ENCODE measurements at regions not wholly inside any gene's neighbourhood (a gene's known extent, or its start where the extent isn't known, plus 50 kb on each side); places are given as distances from the start of the nearest gene placed in this dataset.

- FAIRE-seq = no peak
These were observed 448.9 kb downstream of the KCTD8 start for GRCh38 chr4:43999669-44000068.

DNA sequence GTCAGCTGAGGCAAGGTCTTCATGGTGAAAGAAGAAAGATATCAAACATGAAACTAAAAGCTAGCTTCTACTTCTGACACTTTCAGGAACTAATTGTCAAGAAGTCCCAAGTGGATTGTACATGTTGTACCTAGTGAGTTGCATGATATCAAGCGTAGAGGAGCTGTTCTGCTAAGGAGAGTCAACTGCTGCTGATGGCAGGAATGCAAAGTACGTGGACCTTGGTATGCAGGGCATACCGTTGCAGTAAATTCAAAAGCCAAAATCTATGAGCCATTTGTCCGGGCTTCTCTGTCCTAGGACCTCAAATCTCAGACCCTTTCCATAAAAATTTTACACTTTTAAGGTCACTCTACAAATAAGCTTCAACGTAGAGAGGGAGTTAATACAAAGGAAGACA is 446.2 kb downstream of the KCTD8 start:
- no peak for FAIRE-seq

DNA sequence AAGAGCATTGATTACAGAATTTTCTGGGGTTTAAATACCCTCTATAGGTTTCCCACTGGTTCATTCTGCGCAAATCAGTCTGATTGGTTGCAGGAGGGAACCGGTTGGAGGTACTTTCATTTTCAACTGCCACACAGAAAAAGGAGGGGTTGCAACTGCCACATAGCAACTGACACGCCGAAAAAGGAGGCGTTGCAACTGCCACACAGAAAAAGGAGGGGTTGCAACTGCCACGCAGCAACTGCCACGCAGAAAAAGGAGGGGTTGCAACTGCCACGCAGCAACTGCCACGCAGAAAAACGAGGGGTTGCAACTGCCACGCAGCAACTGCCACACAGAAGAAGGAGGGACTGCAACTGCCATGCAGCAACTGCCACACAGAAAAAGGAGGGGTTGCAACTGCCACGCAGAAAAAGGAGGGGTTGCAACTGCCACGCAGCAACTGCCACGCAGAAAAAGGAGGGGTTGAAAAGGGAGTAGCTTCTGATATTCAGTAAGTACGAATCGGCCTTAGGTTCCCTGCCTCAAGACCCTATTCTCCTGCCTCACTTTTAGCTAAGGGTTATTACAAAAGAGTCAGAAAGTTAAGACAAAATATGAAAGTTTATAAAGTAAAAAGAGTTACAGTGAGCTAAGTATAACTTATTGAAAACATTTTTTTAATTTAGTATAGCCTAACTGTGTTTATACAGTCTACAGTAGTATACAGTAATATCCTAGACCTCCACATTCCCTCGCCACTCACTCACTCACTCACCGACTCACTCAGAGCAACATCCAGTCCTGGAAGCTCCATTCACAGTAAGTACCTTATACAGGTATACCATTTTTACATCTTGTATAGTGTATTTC is 431.8 kb downstream of the KCTD8 start:
- no peak for FAIRE-seq

DNA sequence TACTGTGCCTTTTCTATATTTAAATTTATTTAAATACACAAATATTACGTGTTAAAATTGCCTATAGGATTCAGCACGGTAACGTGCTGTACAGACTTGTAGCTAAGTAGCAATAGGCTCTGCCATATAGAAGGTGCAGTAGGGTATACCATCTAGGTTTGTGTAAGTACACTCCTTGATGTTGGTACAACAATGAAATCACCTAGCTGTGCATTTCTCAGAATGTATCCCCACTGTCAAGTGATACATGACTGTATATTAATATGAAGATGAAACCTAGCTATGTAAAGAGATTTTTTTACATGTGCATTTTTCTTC is 431.2 kb downstream of the KCTD8 start:
- no peak for FAIRE-seq

DNA sequence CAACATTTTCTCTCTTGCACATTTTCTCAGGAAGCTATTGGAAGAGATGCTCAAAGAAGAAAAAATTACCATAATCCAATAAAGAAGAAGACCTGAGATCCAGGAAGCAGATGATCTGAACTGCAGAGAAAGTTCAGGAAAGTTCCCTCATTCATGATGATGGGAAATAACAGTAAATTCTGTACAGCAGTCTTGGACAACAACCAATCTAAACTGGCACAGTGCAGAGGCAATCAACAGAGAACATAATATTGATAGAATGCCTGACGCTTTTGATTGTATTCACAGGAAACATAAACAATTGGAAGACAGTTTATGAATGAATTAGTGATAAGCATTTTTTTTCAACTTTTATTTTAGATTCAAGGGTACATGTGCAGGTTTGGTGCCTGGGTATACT is 428.9 kb downstream of the KCTD8 start:
- FAIRE-seq = no peak

- no peak for FAIRE-seq
These were observed 423.1 kb downstream of the KCTD8 start for GRCh38 chr4:44025376-44026020.

GRCh38 chr4:44038811-44039210 is 409.8 kb downstream of the KCTD8 start:
- no peak for FAIRE-seq

DNA sequence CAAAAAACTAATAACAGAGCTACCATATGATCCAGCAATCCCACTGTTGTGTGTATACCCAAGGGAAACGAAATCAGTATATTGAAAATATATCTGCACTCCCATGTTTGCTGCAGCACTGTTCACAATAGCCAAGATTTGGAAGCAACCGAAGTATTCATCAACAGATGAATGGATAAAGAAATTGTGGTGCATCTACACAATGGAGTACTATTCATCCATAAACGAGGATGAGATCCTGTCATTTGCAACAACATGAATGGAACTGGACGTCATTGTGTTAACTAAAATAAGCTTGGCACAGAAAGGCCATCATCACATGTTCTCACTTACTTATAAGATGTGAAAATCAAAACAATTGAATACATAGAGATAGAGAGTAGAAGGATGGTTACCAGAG is 402.1 kb downstream of the KCTD8 start:
- no peak for FAIRE-seq

- FAIRE-seq = no peak
These were observed 391.9 kb downstream of the KCTD8 start for GRCh38 chr4:44056721-44057151.

GRCh38 chr4:44070843-44071242 is 377.8 kb downstream of the KCTD8 start:
- FAIRE-seq = no peak

DNA sequence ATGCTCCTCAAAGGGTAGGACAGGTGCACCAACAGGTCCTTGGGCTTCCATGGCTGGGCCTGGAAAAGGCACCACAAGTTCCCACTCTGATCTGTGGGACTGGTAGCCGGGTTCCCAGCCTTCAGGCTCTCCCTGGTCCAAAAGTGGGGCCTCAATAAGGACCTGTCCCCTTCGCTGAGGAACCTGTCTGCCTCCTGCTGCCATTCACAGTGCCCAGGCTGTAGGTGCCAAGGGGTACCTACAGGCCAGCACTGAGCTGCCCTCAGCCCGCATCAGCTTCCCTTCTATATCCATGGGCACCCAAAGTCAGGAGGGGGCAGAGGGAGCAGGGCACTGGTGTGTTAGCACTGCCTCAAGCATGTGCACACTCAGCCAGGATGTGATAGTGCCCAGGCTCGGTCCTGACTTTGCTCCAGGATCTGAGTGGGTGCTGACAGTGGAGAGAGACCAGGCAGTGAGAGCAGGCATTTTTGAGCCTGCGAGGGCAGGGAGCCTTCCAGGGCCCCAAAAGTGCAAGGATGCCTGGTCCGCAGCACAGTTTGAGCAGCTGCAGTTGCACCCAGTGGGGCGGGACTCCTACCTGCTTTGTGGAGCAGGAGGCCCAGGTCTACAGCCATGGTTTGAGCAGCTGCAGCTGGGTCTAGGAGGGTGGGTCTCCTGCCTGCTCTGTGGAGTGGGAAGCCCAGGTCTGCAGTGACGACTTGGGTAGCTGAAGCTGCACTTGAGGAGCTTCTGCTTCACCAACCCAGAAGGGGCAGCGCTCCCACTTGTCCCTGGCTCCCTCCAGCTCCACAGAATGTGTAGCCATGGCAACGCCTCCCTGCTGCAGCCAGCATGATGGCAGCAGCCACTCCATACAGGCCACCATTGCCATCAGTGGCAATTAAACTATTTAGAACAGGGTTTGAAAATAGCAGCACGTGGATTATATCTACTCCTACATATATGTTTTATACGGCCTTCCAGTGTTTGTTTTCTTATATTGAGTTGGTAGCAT is 376.4 kb downstream of the KCTD8 start:
- no peak for FAIRE-seq

DNA sequence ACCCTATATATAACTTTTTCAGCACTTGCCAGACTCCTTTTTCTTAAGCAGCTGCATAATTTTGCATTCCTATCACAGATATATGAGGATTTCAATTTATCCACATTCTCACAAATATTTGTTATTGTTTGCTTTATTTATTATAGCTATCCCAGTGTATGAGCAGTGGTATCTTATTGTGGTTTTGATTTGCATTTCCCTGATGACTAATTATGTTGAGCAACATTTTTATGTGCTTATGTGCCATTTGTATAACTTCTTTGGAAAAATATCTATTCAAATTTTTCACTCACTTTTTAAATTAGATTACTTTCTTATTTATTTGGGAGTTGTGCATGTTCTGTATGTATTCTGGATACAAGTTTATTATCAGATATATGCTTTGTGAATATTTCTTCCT is 361.9 kb downstream of the KCTD8 start:
- no peak for FAIRE-seq

DNA sequence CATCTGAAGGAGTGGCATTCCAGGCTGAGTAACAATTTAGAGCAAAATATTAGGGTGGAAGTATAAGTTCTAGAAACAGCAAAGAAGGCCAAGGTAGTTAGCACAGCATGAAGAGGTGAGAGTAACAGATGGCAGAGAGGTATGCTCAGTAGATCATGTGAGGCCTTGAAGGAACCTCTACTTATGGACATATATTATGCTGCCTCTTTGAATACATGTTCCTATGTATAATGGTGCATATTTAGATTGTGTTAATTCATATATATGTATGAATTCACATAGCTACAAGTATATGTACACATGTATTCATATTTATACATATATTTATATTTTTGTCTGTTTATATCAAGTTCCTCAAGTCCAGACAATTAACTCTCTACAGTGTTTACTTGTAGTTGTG is 355.2 kb downstream of the KCTD8 start:
- no peak for FAIRE-seq

DNA sequence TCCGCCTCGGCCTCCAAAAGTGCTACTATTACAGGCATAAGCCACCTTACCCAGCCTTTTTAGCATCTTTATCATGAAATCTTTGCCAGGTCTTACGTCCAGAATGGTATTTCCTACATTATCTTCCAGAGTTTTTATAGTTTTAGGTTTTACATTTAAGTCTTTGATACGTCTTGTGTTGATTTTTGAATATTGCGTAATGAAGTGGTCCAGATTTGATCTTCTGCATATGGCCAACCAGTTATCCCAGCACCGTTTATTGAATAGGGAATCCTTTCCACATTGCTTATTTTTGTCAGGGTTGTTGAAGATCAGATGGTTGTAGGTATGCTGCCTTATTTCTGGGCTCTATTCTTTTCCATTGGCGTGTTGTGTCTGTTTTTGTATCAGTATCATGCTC is 349.6 kb downstream of the KCTD8 start:
- no peak for FAIRE-seq

- no peak for FAIRE-seq
These were observed 348.2 kb downstream of the KCTD8 start for GRCh38 chr4:44100456-44100855.

- FAIRE-seq = no peak
These were observed 329.5 kb downstream of the KCTD8 start for GRCh38 chr4:44118971-44119680.

DNA sequence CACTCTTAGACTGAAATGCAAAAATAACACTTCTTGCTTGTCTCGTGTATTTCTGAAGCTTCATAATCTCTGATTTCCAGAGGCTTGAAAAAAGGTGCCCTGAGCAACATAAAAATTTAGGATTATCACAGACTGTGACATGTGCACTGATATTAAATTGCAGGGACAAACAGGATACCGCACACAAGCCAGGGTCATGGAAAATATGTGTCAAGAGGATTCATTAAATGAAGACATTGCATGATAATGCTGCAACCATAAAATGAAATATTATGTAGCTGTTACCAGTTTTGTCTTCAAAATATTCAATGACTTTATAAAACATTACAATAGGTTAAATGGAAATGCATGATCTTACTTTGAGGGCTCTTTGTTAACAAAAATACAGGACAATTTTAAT is 328.0 kb downstream of the KCTD8 start:
- FAIRE-seq = no peak

- FAIRE-seq = no peak
These were observed 327.4 kb downstream of the KCTD8 start for GRCh38 chr4:44121210-44121609.
